Right atrium auricular region (tissue), 2 donors: ENCODE measurements at regions not wholly inside any gene's neighbourhood (a gene's known extent, or its start where the extent isn't known, plus 50 kb on each side); places are given as distances from the start of the nearest gene placed in this dataset.
"Not testable (repeated sequence)": the region's sequence is repeated elsewhere in the genome, so short reads cannot be mapped to it uniquely, and the experiment has no call there.

Experiments used
- DNase-seq: peaks from one replicate; pipeline ENCODE4 v3.0.0-alpha.2; 2019; ENCODE audit warnings: low spot score
- H3K27ac ChIP-seq, 2 donors: fragments of 200-600 bp; sonication (generic); 1 replicate in 1 of 2; 2 replicates in 1 of 2; pipeline ENCODE4 v1.5.1; 2016 to 2019
- H3K27me3 ChIP-seq, 2 donors: fragments of 200-600 bp; sonication (generic); one replicate each; pipeline versions ENCODE4 v1.5.1 to v1.6.0; 2017 to 2019
- H3K36me3 ChIP-seq: fragments of 200-600 bp; sonication (generic); one replicate; pipeline ENCODE4 v1.5.1; 2016
- H3K4me1 ChIP-seq, 2 donors: fragments of 200-600 bp; sonication (generic); one replicate each; pipeline versions ENCODE4 v1.5.1 to v1.6.0; 2017 to 2019
- H3K4me3 ChIP-seq, 2 donors: fragments of 200-600 bp; sonication (generic); 1 replicate in 1 of 2; 2 replicates in 1 of 2; pipeline ENCODE4 v1.5.1; 2017 to 2019; ENCODE audit warnings: mild to moderate bottlenecking in 1 of 2, moderate library complexity in 1 of 2
- H3K9me3 ChIP-seq, 2 donors: fragments of 200-600 bp; sonication (generic); one replicate each; pipeline ENCODE4 v1.5.1; 2019
- CTCF ChIP-seq, 2 donors: fragments of 200-600 bp; sonication (generic); IDR thresholded peaks; one replicate each; pipeline ENCODE4 v1.5.1; 2019; ENCODE audit warnings: antibody characterized with exemption in 2 of 2

- Histone ChIP-seq H3K27me3 (no peaks in the 10 kb centered on the region), H3K4me3 (no peak overlapping the region), H3K9me3 (no peaks in the 10 kb centered on the region), H3K4me1 (no peaks in the 10 kb centered on the region), H3K27ac (no peak overlapping the region), H3K36me3 (no peaks in the 10 kb centered on the region)
- no peak for TF ChIP-seq CTCF (IDR thresholded peaks at IDR 0.05)
- DNase-seq, result no peak
These were observed 1847.9 kb upstream of the ACO1 start for GRCh38 chr9:30536494-30536893.

GRCh38 chr9:30539696-30540095, 1844.7 kb upstream of the ACO1 start:
- not testable (repeated sequence) for H3K9me3 ChIP-seq, DNase-seq

GRCh38 chr9:30574355-30575151, 1809.9 kb upstream of the ACO1 start:
- no peaks in the 10 kb centered on the region for H3K9me3 ChIP-seq
- no peaks in the 10 kb centered on the region for H3K4me1 ChIP-seq
- no peak overlapping the region for H3K4me3 ChIP-seq
- no peaks in the 10 kb centered on the region for H3K27me3 ChIP-seq
- no peak for DNase-seq
- TF ChIP-seq CTCF (IDR thresholded peaks at IDR 0.05), result no peak
- no peaks in the 10 kb centered on the region for H3K36me3 ChIP-seq
- no peak overlapping the region for H3K27ac ChIP-seq

More at GRCh38 chr9:30539696-30540095, 1844.7 kb upstream of the ACO1 start:
- H3K4me3 ChIP-seq, H3K27ac ChIP-seq, H3K27me3 ChIP-seq, H3K4me1 ChIP-seq, H3K36me3 ChIP-seq: not testable (repeated sequence)

- H3K36me3 ChIP-seq, result no peaks in the 10 kb centered on the region
- no peaks in the 10 kb centered on the region for H3K27me3 ChIP-seq
- no peaks in the 10 kb centered on the region for H3K9me3 ChIP-seq
- no peak for DNase-seq
- H3K27ac ChIP-seq, result no peak overlapping the region
- no peaks in the 10 kb centered on the region for H3K4me1 ChIP-seq
- no peak for TF ChIP-seq CTCF (IDR thresholded peaks at IDR 0.05)
- no peak overlapping the region for H3K4me3 ChIP-seq
These were observed 1809.2 kb upstream of the ACO1 start for GRCh38 chr9:30575218-30575617.

GRCh38 chr9:30575691-30576090, 1808.8 kb upstream of the ACO1 start:
- Histone ChIP-seq H3K4me3 (no peak overlapping the region), H3K4me1 (no peaks in the 10 kb centered on the region), H3K36me3 (no peaks in the 10 kb centered on the region), H3K27ac (no peak overlapping the region), H3K27me3 (no peaks in the 10 kb centered on the region), H3K9me3 (no peaks in the 10 kb centered on the region)
- no peak for DNase-seq
- no peak for TF ChIP-seq CTCF (IDR thresholded peaks at IDR 0.05)

GRCh38 chr9:30579810-30580209, 1804.6 kb upstream of the ACO1 start:
- Histone ChIP-seq H3K27me3 (no peaks in the 10 kb centered on the region), H3K36me3 (no peaks in the 10 kb centered on the region), H3K9me3 (no peaks in the 10 kb centered on the region), H3K4me3 (no peak overlapping the region), H3K4me1 (no peaks in the 10 kb centered on the region), H3K27ac (no peak overlapping the region)
- TF ChIP-seq CTCF (IDR thresholded peaks at IDR 0.05), result no peak
- no peak for DNase-seq
